ENCODE measurements at regions not wholly inside any gene's neighbourhood (a gene's known extent, or its start where the extent isn't known, plus 50 kb on each side); places are given as distances from the start of the nearest gene placed in this dataset.
"Not testable (repeated sequence)": the region's sequence is repeated elsewhere in the genome, so short reads cannot be mapped to it uniquely, and the experiment has no call there.

DNA sequence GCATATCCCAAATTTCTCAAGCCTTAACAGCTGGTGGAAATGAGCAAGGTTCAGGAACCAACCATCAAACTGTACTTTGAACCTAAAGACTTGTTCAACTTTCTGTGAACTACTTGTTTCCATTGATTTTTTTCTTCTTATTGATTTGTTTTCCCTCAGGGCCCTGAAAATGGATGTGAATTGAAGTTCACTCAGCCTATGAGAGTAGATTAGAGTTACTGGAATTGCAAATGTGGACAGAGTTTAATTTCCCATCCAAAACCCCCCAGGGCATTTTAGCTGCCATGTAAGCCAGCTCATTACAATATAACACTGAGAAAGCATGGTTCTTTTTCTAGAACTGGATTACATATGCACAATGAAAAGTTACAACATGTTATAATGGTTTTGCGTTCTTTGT is 1105.7 kb downstream of the REEP3 start:
- no peak for DNase-seq

DNA sequence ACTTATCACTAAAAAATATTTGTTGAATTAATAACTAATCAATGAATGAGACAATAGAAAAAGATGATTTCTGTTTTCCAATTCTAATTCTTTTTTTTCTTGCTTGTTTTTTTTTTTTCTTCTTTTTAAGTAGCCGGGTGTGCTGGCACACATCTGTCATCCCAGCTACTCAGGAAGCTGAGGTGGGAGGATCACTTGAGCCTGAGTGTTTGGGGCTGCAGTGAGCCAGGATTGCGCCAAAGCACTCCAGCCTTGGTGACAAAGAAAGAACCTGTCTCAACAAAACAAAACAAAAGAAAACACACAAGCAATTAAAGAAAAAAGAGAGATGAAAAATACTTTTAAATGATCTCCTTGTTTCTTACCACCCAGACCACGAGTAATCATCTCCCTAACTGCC is 1109.3 kb downstream of the REEP3 start:
- no peak for DNase-seq

DNA sequence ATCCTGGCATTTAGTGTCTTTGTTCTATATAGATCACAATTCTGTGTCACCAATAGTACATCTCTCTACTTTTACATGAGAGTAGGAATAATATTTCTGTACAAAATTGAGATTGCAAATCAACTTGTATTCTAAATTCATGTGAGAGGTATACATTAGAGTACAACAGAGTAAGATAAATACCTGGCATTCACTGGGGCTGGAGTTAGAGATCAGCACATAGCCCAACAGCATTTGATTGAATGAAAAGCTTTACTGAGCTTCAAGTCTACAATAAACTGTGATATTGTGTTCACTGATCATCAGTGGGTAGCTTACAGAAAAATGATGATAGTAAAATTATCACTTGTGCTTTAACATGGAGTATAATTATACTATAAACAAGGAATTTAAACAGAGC is 1114.7 kb downstream of the REEP3 start:
- no peak for DNase-seq

DNA sequence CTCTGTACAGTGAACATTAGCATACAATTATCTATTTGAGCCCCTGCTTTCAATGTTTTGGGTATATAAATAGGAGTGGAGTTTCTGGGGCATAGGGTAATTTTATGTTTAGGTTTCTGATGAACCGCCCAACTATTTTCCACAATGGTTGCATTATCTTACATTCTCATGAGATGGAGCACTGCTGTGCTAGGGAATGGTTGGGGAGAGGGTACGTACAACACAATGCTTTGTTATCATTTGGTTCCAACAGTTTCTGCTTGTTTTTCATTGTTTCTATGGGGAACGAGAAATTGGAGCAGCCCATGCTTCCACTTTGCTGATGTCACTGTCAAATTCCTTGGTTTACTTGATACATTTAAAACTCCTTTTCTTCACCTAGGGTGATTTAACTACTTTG is 1115.3 kb downstream of the REEP3 start:
- no peak for DNase-seq

DNA sequence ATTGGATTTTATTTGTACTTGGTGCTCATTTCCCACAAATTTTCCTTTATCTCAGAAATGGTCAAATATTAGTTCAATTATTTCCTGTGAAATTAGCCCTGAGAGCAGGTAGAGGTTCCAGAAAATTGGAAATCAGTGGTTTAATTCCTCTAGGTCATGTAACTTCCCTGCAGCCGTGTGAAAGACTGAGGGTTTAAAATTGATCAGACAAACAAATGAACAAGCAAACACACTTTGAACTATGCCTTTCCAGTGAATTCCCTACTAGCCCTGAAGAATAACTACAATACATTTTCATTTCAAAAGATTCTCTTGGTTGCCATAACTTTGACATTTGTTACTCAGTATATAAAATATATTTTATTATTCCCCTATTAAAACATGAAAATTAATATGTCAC is 1116.7 kb downstream of the REEP3 start:
- no peak for DNase-seq

DNA sequence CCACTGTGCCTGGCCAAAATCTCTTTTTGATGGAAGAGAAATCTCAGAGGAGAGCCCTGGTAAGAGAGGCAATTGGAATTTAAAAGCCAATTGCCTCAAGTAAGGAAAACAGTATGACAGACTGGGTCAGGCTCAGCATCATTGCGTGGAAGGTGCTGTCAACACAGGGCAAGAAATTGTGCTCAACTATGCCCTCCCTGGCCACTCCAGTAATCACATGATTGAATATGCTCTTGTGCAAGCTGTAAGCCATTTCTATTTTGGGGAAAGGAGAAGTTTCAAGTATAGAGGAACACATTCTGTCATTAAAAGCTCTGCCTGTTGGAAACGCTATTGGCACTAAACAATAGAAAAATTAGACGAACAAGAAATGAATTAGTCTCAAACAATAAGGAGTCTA is 1127.7 kb downstream of the REEP3 start:
- DNase-seq, result no peak

DNA sequence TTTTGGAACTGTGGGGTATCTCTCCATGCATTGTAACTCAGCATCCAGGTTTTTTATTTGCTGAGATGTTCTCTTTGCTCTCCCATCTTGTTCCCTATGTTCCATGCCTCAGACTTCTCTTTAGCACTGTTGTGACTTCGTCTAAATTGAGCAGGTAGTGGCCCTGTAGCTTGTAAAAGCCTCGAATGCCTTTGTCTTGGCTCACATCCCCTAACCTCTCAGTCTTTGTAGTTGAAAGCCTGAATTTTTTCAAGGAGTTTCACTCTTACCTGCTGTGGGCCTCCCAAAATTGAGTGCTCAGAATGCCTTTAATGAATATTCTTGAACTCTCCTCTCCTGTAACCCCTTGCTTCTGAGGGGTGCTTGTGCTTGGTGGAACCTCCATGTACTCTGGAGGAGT is 1137.3 kb downstream of the REEP3 start:
- DNase-seq, result no peak

DNA sequence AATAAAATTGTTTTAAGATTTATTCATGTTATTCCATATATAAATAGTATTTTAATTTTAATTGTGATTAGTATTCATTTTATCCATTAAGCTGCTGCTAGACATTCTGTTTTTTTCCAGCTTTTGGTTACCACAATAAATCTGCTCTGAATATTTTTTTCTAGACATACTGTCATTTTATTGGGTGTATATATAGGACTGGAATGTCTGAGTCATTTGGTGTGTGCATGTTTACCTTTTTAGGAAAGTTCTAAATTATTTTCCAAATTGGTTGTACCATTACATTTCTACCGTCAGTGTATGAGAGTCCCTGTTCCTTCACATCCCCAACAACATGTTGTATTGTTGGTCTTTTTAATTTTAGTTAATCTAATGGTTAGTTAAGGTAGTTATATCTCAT is 1138.1 kb downstream of the REEP3 start:
- DNase-seq, result no peak

DNA sequence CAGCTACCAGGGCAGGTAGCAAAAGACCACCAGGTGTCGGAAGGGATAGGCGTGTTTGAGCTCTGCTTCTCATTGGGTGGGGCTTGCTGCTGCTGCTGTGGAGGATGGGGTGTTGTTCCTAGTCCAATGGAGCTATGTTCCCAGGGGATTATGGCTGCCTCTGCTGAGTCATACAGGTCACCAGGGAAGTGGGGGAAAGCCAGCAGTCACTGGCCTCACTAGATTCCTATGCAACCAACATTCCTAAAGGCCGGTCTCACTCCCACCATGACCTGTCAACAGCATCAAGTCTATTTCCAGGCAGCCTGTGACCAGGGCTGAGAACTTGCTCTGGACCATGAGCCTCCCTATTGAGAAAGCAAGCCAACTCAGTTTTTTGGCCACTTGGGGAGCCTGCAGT is 1160.8 kb downstream of the REEP3 start:
- no peak for DNase-seq

DNA sequence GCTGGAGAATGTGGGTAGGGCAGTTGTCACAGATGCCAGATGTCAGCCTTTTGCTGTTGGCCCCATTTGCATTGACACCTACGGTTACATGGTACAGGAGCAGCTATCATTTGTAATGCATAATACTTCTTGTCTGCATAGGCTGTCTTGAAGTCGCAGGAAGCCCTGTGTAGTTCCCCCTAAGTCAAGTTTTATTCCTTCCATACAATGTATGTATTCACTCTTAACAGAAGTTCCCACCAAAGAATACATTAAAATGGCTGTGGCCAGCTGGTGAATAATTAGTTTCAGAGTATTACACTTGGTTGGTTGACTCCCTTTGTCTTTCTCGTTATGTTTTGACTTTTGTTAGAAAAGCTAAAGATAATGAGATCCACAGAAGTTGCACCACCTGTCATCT is 1169.0 kb downstream of the REEP3 start:
- DNase-seq, result no peak

DNA sequence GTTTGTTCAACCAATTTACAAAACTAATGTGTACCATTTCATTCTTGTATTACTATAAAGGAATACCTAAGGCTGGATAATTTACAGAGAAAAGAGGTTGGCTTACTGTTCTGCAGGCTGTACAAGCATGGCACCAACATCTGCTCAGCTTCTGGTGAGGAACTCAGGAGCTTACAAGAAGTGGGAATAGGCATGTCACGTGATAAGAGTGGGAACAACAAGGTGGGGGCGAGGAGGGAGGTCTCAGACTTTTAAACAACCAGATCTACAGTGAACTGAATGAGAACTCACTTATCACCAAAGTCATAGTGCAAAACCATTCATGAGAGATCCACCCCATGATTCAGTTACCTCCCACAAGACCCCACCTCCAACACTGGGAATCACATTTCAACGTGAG is 1178.0 kb downstream of the REEP3 start:
- DNase-seq, result no peak

DNA sequence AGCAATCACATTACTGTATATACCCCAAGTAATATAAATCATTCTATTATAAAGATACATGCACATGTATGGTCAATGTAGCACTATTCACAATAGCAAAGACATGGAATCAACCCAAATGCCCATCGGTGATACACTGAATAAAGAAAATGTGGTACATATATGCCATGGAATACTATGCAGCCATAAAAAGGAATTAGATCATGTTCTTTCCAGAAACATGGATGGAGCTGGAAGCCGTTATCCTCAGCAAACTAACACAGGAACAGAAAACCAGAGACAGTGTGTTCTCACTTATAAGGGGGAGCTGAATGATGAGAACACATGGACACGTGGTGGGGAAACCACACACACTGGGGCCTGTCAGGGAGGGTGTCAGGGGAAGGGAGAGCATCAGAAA is 1180.9 kb downstream of the REEP3 start:
- not testable (repeated sequence) for DNase-seq

DNA sequence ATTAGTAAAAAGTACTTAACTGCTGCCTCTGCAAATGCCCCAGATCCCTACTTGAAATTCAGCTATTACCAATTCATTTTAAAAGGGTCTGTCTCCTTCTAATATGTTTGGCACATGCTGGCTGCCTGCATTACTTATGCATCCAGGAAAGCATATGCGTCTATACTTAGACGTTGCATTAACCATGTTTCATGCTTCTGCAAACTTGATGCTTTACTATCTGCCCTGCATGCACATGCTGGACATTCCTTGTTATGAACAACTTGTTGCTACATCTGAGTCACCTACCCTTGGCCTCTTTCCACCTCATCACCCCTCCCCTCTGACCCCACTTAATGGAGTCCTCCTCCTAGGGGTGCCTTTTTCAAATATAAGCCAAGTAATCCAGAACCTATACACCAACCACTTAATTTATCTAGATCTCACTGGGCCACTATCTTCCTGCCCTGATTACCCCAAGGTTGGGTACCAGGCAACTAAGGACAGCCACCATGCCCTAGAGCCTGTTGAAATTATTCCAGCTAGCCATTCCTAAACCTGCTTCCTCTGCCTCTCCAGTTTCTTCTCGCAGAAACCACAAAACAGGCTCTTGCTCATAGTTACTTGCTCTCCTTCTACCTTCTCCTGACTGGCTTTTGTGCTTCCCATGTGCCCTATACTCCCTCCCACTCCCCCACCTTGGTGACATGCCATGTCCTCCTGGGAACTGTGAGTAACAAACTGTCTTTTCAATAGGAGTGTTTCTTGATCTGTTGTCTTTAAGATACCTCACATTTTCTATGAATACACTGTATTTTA is 1187.9 kb downstream of the REEP3 start:
- no peak for DNase-seq

DNA sequence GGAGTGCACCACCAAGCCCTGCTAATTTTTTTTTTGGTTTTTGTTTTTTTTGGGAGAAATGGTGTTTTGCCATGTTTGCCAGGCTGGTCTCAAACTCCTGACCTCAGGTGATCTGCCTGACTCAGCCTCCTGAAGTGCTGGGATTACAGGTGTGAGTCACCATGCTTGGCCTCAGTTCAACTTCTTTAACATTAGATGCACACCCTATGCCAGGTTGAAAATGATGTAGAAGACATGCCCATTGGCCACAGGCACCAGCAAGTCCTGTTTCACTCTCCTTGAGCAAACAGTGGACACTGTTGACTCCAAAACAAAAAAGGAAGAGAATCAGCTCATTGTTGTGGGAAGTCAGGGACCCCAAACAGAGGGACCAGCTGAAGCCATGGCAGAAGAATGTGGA is 1205.3 kb downstream of the REEP3 start:
- no peak for DNase-seq

DNA sequence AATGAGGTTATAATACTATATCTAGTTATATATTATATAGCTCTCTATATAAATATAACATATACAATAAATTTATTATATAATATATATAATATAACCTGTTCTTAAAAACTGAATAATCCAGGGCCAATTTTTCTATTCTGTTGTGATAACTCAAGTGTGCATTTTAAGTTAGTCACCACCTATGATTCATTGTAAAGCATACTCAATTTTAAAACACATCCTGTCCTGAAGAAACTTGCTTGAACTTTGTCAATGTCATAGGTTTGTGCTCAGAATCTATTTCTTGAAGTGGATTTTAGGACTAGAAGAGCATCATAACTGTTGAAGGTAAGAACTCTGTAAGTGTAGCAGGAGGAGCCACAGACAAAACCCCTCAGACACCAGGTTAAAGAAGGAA is 1209.8 kb downstream of the REEP3 start:
- no peak for DNase-seq

DNA sequence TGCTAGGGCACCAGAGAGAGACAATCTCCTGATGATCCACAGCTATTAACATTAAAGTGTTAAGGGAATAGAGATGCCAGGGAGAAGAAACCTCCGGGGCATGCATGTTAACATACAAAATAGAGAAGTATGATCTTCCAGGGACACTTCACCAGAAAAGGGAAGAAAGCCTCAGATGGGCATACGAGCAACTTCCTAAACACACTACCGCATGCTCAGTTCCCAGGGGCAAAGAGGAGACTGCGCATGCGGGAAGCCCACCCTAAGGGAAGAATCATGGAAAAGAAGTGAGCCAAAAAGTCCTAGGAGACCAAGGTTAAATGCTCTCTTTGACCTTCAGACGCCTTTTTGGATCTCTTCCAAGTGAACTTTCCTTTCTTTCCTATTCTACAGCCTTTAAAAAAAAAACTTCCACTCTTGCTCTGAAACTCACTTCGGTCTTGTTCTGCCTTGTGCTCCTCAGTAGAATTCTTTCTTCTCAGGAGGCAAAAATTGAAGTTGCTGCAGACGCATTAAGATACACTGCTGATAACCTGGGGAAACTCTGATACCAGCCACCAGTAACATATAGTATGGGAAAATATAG is 1211.3 kb downstream of the REEP3 start:
- DNase-seq, result no peak

DNA sequence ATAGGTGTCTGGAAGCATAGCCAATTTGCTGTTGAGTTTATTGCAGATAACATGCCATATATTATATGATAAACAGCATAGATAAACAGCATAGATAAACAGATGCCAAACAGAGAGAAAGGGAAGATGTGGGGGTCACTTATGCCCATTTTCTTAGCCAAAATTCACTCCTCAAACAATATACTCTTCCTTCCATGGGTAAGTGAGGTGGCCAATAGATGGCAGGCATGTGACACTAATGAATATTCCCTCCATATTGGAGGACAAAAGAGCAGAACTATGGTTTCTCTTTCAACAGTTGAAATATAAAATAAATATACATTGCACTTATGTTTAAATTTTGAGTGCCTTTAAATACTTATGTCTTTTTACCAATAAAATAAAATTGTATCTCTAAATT is 1212.8 kb downstream of the REEP3 start:
- DNase-seq, result no peak

DNA sequence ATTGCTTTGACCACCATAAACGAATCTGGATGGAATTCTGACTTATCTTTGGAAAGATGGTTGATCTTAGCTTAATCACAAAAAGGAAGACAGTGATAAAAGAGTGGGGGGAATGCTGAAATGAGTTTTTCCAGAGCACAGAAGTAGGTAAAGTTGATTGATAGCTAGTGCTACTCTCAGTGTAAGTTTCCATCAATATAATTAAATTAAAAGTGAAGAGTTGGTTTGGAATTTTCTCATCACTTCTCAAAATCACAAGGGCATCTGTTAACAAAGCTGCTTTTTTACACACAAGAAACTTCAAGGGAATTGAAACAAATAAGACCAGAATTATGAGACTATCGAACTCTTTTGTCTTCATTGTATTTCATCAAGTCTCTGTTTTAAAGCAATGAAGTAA is 1217.3 kb downstream of the REEP3 start:
- DNase-seq, result no peak

DNA sequence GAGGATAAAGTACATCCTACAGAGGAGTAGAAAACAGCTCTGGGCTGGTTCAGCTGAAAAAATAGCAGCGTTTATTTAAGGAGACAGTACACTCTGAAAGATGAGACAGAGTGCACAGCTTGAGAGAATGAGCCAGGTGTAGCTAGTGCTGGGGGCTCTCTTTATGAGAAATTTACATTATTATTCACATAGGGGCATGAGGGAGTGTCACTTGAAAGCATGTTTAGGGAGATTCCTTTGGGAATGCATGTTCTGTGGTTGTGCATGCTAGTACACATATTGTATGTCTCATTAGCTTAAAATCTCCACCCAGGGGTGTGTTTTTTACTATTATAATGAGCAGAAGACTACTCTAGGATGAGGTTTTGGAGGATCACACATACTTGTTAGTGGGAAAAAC is 1224.4 kb downstream of the REEP3 start:
- no peak for DNase-seq

DNA sequence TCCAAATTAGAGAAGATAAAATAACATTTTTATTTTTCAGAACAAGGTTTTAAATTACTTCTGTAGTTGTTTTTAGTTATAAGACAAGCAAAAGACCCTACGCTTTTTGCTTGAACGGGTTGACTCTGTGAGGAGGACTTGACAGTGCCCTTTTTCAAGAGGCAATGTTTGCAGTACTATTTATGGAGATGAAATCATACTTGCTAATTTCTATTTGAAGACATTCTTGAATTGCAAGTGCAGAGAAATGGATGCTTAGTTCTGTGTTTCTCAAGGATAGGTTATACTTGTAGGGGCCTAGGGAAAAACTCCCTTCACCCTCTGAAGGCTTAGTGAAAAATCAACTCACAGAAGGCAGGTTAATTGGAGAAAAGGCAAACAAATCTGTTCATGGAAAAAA is 1229.5 kb downstream of the REEP3 start:
- DNase-seq, result no peak

DNA sequence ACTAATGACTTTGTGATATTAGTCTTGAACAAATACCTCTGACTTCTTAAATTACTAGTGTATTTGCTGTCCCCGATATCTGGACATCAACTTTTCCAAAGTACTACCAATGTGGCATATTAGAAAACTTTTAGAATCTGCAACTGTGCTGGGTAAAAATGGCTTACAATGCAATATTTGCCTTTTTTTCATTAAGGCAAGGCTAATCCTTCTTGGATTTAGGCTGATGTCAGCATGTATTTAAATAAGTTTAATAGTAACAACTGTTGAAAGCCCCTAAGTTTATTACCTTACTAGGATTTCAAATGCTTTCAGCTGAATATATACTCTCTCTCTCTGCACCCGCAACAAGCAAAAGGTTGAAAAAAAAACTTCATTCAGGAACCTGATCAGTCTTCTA is 1232.3 kb downstream of the REEP3 start:
- DNase-seq, result no peak

DNA sequence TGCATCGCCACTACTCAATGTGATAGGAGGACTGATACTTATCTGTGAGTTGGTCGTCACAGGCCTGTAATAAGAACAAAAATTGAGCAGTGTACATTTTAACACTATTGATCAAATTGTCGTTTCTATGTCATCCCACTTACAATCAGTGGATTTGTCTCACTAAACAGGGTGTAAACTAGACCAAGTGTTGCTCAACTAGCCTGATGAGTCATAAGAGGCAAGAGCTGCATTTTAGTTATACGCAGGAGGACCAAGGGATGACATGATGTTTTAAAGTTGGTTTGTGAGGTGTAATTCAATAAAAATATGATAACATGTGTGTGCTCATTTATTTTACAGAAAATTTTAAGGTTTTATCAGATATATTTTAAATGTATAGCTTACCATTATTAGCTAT is 1239.2 kb downstream of the REEP3 start:
- DNase-seq, result no peak

DNA sequence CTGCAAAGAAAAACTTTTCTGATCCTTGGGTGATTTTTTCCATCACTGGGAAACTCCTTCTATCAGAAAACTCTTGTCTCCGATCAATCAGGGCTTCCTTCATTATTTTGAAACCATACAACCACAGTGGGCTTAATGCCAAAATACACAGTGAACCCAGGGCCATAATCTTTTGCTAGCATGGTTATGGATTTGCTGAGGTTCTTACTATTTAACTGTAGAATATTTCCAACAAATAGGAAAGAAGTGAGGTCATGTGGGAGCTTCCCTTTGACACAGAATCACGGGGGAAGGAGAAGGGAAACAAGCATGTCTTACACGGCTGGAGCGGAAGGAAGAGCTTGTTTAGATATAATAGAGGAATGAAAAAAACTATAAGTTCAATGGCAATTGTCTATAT is 1241.7 kb downstream of the REEP3 start:
- no peak for DNase-seq

DNA sequence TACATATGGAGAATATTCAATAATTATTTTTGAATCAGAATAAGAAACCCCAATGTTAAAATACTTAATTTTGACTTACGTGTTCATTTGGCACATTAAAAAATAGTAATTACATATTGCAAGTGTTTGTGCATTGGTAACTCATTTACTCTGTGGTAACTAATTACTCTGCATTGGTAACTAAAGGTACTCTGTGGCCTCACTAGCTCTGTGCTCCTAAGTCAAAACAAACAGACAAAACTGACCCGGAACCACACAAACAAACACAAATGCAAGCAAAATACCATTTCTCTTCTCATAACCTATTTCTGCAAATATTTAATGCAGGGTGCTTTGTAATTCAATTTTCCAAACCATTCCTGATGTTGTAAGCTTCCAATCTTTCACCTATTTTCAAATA is 1244.3 kb downstream of the REEP3 start:
- DNase-seq, result no peak
